ENCODE measurements at regions not wholly inside any gene's neighbourhood (a gene's known extent, or its start where the extent isn't known, plus 50 kb on each side); places are given as distances from the start of the nearest gene placed in this dataset.

DNA sequence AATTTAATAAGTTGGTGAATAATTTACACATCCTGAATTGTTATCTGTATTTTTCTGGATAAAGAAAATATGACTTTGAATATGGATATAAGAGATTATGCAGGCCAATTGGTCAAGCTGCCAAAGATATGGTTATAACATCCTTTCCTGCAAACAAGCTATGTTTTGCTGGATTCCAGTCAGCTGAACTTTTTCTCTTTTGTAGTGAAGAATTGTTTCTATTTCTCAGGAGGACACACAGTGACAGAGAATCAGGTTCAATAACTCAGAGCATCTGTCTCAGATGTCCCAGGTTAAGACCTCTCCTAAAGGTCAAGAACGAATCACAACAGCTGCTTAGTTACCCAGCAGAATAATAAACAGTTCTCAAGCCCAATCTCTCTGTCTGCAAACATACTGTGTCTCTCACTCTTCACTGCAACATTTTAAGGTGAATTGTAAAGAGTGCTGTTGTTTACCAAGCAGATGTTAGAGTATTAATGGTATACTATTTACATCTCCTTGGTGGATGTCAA is 189.5 kb upstream of the ANKRD50 start (continued):
- TF ChIP-seq, protein P1, sequence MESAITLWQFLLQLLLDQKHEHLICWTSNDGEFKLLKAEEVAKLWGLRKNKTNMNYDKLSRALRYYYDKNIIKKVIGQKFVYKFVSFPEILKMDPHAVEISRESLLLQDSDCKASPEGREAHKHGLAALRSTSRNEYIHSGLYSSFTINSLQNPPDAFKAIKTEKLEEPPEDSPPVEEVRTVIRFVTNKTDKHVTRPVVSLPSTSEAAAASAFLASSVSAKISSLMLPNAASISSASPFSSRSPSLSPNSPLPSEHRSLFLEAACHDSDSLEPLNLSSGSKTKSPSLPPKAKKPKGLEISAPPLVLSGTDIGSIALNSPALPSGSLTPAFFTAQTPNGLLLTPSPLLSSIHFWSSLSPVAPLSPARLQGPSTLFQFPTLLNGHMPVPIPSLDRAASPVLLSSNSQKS (CRISPR knock-in tag; IDR thresholded peaks at IDR 0.05) = no peak
- TF ChIP-seq, protein P2, sequence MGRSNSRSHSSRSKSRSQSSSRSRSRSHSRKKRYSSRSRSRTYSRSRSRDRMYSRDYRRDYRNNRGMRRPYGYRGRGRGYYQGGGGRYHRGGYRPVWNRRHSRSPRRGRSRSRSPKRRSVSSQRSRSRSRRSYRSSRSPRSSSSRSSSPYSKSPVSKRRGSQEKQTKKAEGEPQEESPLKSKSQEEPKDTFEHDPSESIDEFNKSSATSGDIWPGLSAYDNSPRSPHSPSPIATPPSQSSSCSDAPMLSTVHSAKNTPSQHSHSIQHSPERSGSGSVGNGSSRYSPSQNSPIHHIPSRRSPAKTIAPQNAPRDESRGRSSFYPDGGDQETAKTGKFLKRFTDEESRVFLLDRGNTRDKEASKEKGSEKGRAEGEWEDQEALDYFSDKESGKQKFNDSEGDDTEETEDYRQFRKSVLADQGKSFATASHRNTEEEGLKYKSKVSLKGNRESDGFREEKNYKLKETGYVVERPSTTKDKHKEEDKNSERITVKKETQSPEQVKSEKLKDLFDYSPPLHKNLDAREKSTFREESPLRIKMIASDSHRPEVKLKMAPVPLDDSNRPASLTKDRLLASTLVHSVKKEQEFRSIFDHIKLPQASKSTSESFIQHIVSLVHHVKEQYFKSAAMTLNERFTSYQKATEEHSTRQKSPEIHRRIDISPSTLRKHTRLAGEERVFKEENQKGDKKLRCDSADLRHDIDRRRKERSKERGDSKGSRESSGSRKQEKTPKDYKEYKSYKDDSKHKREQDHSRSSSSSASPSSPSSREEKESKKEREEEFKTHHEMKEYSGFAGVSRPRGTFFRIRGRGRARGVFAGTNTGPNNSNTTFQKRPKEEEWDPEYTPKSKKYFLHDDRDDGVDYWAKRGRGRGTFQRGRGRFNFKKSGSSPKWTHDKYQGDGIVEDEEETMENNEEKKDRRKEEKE (IDR thresholded peaks at IDR 0.05; ENCODE audit: borderline replicate concordance in 1 of 2, control insufficient read depth in 1 of 2, low read depth in 2 of 2, low read length in 1 of 2) = no peak
- TF ChIP-seq, protein P3, sequence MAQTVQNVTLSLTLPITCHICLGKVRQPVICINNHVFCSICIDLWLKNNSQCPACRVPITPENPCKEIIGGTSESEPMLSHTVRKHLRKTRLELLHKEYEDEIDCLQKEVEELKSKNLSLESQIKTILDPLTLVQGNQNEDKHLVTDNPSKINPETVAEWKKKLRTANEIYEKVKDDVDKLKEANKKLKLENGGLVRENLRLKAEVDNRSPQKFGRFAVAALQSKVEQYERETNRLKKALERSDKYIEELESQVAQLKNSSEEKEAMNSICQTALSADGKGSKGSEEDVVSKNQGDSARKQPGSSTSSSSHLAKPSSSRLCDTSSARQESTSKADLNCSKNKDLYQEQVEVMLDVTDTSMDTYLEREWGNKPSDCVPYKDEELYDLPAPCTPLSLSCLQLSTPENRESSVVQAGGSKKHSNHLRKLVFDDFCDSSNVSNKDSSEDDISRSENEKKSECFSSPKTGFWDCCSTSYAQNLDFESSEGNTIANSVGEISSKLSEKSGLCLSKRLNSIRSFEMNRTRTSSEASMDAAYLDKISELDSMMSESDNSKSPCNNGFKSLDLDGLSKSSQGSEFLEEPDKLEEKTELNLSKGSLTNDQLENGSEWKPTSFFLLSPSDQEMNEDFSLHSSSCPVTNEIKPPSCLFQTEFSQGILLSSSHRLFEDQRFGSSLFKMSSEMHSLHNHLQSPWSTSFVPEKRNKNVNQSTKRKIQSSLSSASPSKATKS (CRISPR knock-in tag; IDR thresholded peaks at IDR 0.05) = no peak
- TF ChIP-seq HDAC3 (IDR thresholded peaks at IDR 0.05; ENCODE audit: borderline replicate concordance, partially characterized antibody) (no peak), ARHGAP35 (IDR thresholded peaks at IDR 0.05; ENCODE audit: partially characterized antibody) (no peak)
